ENCODE measurements at regions not wholly inside any gene's neighbourhood (a gene's known extent, or its start where the extent isn't known, plus 50 kb on each side); places are given as distances from the start of the nearest gene placed in this dataset.

GRCh38 chr2:129681788-129682187 lies 297.7 kb upstream of the RAB6C start:
- Histone ChIP-seq H3K27ac (no peak overlapping the region), H3K36me3 (no peaks in the 10 kb centered on the region), H3K9me3 (no peaks in the 10 kb centered on the region), H3K27me3 (no peaks in the 10 kb centered on the region), H3K4me1 (no peaks in the 10 kb centered on the region), H3K4me3 (no peak overlapping the region)
- ATAC-seq: no peak
- TF ChIP-seq CTCF (IDR thresholded peaks at IDR 0.05): no peak
- DNase-seq: no peak
- intact Hi-C loops (cut with DNase I): no loop called here

- DNase-seq (no peak), ATAC-seq (no peak)
- H3K9me3 ChIP-seq: peaks cover 0 to 10% of the 10 kb centered on the region in 2 donors
- H3K4me1 ChIP-seq: no peaks in the 10 kb centered on the region
- no peaks in the 10 kb centered on the region for H3K27me3 ChIP-seq
- intact Hi-C loops (cut with DNase I): no loop called here
- H3K27ac ChIP-seq: no peak overlapping the region
- TF ChIP-seq CTCF (IDR thresholded peaks at IDR 0.05): no peak
- no peaks in the 10 kb centered on the region for H3K36me3 ChIP-seq
- no peak overlapping the region for H3K4me3 ChIP-seq
Measured at GRCh38 chr2:129689653-129690448, 289.6 kb upstream of the RAB6C start.

- Histone ChIP-seq H3K27ac (no peak overlapping the region), H3K36me3 (no peaks in the 10 kb centered on the region), H3K27me3 (no peaks in the 10 kb centered on the region), H3K9me3 (peaks cover 0 to 10% of the 10 kb centered on the region in 2 donors), H3K4me3 (no peak overlapping the region), H3K4me1 (no peaks in the 10 kb centered on the region)
- intact Hi-C loops (cut with DNase I): no loop called here
- no peak for TF ChIP-seq CTCF (IDR thresholded peaks at IDR 0.05)
- ATAC-seq (no peak), DNase-seq (no peak)
Measured at GRCh38 chr2:129695496-129695895, 284.0 kb upstream of the RAB6C start.

- H3K36me3 ChIP-seq: no peaks in the 10 kb centered on the region
- H3K4me1 ChIP-seq: no peaks in the 10 kb centered on the region
- DNase-seq (no peak), ATAC-seq (no peak)
- no peak overlapping the region for H3K27ac ChIP-seq
- H3K4me3 ChIP-seq: no peak overlapping the region
- no peaks in the 10 kb centered on the region for H3K27me3 ChIP-seq
- no peak for TF ChIP-seq CTCF (IDR thresholded peaks at IDR 0.05)
- no peaks in the 10 kb centered on the region for H3K9me3 ChIP-seq
- intact Hi-C loops (cut with DNase I): no loop called here
Measured at GRCh38 chr2:129698593-129698992, 280.9 kb upstream of the RAB6C start.

GRCh38 chr2:129699781-129700573 lies 279.5 kb upstream of the RAB6C start:
- Histone ChIP-seq H3K36me3 (no peaks in the 10 kb centered on the region), H3K4me1 (no peaks in the 10 kb centered on the region), H3K27me3 (no peaks in the 10 kb centered on the region), H3K27ac (no peak overlapping the region), H3K9me3 (no peaks in the 10 kb centered on the region), H3K4me3 (no peak overlapping the region)
- ATAC-seq: no peak
- TF ChIP-seq CTCF (IDR thresholded peaks at IDR 0.05): no peak
- intact Hi-C loops (cut with DNase I): no loop called here
- no peak for DNase-seq
